Left forelimb (tissue), 1 donor: ENCODE measurements at regions not wholly inside any gene's neighbourhood (a gene's known extent, or its start where the extent isn't known, plus 50 kb on each side); places are given as distances from the start of the nearest gene placed in this dataset.
"Not testable (repeated sequence)": the region's sequence is repeated elsewhere in the genome, so short reads cannot be mapped to it uniquely, and the experiment has no call there.

Experiments
- DNase-seq: peaks from one replicate; pipeline ENCODE4 v3.0.0-alpha.2; 2018; ENCODE audit warnings: low spot score

- no peak for DNase-seq
Observed at GRCh38 chr14:55979096-55979495, 139.1 kb upstream of the PELI2 start.

DNA sequence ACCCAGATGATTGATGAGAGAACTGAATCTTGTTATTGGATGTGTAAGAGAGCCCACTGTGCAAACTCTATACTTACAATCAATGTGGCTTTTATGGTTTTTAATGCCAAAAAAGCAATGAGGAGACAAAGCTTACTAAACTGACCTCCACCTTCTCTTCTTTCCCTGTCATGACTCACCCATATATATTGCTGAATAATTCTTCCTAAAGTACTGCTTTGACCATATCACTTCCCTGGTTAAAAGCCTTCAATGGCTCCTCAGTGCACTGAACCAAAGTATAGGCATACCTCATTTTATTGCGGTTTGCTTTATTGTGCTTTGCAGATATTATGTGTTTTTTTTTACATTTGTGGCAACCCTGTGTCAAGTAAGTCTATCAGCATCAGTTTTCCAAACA is 138.4 kb upstream of the PELI2 start:
- DNase-seq: no peak

DNA sequence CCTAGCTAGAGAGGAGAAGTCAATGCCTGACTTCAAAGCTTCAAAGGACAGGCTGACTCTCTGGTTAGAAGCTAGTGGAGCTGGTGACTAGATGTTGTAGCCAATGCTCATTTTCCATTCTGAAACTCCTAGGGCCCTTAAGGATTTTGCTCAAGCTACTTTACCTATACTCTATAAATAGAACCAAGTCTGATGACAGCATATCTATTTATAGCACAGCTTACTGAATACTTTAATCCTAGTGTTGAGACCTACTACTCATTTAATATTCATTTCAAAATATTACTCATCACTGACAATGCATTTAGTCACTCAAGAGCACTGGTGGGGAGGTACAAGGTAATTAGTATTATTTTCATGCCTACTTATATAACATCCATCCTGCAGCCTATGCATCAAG is 137.2 kb upstream of the PELI2 start:
- DNase-seq: no peak

GRCh38 chr14:55986069-55986468 is 132.1 kb upstream of the PELI2 start:
- no peak for DNase-seq

DNA sequence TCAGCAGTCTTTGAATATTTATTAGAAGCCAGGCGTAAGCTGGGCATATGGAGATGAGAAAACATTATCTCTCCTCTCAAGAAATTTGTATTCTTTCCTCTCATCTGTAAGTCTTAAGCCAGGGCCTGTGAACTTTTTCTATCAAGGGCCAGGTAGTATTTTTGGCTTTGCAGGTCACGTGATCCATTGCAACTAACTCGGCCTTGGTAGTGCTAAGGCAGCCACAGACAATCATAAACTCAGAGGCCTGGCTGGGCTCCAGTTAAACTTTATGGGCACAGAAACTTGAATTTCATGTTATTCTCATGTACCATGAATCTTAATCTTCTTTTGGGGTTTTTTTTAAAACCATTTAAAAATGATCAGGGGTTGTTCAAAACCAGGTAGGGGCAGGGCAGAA is 117.4 kb upstream of the PELI2 start:
- no peak for DNase-seq

GRCh38 chr14:56002342-56002741 is 115.9 kb upstream of the PELI2 start:
- DNase-seq: no peak

DNA sequence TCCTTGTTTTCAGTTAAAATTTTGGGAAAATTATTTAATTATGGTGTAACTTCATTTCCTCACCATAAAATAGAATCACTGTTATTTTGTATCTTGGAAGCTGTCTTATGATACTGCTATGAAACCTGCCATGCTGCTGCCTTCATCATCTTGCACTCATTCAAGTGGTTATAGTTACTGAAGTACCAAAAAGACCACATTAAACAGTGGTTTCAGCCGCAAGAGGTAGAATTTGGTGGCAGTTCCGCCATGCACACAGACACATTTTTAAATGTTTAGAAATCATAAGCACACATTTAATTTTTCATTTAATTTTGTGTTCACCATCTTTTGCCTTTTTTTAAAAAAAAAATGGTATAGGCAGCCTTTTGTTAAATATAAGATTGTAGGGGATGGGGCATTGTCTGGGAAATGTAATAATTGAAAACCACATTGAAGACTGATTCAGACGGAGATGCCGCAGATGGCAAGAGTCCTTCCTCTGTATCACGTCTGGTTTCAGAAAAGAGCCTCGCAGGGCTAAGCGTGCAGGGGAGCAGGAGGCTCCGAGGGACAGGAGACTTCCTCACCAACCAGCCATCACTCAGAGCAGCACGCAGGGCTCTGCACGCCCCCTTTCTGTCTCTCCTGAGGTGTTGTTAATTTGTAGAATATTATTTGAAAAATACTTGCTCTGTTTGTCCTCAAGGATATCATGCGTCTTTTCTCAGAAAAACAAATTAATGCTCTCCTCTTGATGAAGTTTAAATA is 115.2 kb upstream of the PELI2 start:
- no peak for DNase-seq

GRCh38 chr14:56004323-56004722 is 113.9 kb upstream of the PELI2 start:
- DNase-seq: no peak

- DNase-seq: peak; percentile 70
Observed at GRCh38 chr14:56004786-56005185, 113.4 kb upstream of the PELI2 start.

DNA sequence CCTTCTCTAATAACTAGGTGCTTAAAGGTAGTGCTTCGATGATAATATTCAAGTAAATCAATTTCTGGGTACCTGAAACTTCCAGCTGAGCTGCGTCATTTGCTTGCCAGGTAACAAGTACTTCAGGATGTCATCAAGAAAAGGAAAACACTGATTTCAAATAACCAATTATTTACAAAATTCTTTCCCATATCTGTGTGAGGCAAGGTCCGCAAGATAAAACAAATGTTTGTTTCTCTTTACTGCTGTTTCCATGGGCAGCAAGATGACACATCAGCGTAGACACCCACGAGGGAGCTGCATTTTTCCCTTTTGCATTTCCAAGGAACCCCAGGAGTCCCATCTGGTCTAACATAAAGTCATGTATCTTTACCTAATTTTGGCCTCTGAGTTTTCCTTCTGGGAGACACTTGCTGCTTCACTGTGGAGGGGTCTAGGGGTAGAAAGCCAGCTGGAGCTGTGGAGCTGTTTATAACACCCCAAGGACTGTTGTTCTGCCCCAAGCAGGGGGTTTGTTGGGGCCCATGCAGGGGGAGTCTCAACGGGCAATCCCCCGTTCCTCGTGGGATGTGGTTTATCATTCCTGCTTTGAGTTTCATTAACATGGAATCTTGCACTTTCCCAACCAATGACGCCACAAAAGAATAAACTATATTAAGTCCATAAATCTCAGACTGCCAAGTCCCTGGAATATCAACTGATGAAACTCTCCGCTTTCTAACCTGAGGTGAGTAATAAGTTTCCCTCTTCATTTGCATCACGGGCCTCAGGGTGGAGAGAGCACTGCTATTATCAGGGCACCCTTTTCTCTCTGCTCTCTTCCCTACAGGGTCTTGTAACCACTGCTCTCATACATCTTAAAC is 112.8 kb upstream of the PELI2 start:
- DNase-seq: peak; percentile 68

- DNase-seq: not testable (repeated sequence)
Observed at GRCh38 chr14:56007491-56007890, 110.7 kb upstream of the PELI2 start.

GRCh38 chr14:56008150-56008549 is 110.1 kb upstream of the PELI2 start:
- DNase-seq: no peak

DNA sequence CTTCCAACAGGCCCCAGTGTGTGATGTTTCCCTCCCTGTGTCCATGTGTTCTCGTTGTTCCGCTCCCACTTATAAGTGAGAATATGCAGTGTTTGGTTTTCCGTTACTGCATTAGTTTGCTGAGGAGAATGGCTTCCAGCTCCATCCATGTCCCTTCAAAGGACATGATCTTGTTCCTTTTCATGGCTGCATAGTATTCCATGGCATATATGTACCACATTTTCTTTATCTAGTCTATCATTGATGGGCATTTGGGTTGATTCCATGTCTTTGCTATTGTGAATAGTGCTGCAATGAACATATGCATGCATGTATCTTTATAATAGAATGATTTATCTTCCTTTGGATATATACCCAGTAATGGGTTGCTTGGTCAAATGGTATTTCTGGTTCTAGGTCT is 109.5 kb upstream of the PELI2 start:
- DNase-seq: not testable (repeated sequence)

GRCh38 chr14:56023661-56024081 is 94.5 kb upstream of the PELI2 start:
- DNase-seq: no peak

- DNase-seq: no peak
Observed at GRCh38 chr14:56025191-56025590, 93.0 kb upstream of the PELI2 start.

DNA sequence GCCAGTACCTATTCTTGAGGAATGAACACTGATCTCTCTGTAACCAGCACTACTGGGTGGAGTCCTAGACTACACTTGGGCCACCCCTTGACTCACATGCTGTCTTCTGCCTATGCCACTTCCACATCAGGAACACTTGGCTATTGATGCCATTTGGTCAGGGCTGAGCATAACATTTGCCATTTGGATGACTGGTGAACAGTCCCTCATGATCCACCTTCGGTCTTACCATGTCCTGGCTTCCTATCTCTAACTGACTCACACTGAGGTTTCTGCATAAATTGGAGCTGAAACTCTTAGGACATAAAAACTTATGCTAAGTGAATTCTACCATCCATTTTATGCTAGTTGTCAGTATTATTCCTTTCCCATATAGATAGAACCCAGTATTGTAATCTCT is 91.7 kb upstream of the PELI2 start:
- DNase-seq: no peak

DNA sequence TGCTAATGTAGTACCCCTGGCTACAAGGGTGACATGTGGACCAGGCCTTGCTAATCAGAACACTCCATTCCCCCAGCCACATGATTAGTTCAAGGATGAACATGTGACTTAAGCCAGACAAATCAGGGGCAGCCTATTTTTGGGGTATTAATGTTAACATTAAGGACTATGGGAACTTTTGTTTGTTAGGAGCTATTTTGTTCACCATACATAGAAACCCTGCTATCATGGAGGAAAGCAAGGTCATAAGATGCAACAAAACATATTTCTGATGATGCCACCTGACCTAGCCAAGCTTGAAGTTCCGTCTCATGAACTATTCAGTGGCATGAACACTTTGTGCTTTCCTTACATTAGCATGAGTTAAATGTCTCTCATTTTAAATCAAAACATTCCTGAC is 90.8 kb upstream of the PELI2 start:
- DNase-seq: no peak

- DNase-seq: no peak
Observed at GRCh38 chr14:56027916-56028712, 90.1 kb upstream of the PELI2 start.

GRCh38 chr14:56036353-56036752 is 81.9 kb upstream of the PELI2 start:
- DNase-seq: no peak

DNA sequence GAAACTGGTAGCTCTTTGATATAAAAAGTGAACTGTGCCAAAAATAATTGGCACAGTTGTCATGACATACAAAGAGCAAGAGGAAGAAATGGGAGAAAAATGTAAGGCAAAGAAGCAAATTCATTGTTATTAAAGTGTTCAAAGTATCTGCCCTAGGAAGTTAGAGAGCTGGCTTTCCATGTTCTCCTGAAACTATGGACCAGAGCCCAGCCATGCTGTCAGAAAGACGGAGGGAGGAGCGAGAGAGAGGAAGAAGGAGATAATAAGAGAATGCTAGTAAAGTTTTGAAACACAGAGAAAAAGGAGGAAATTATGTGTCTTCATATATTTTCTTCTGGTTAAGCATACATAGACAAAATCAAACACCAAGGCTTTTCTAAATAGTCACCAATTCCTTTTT is 78.1 kb upstream of the PELI2 start:
- no peak for DNase-seq

- no peak for DNase-seq
Observed at GRCh38 chr14:56044196-56044595, 74.0 kb upstream of the PELI2 start.

- DNase-seq: no peak
Observed at GRCh38 chr14:56046546-56046945, 71.7 kb upstream of the PELI2 start.

DNA sequence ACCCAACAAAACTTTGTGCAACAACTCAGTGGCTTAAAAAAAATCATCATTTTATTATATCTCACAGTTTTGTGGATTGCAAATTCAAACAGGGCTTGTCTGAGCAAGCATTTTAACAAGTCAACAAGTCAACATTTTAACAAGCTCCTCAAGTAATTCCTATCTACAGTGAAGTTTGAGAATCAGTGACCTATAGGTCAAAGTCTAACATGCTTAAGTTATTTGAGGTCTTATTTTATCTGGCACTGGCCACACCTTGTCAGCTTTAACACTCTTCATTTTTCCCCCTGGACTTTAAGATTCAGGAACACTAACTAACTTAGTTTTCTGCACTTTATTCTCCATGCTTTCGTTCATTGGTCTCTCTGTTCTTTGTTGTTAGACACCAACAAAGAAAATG is 71.2 kb upstream of the PELI2 start:
- no peak for DNase-seq
